ENCODE measurements at regions not wholly inside any gene's neighbourhood (a gene's known extent, or its start where the extent isn't known, plus 50 kb on each side); places are given as distances from the start of the nearest gene placed in this dataset.

- peaks cover 2% of the 10 kb centered on the region for H3K9me3 Mint-ChIP-seq (ENCODE audit: low read depth, unreplicated experiment)
- no TSS peak for BruUV-seq (replicated peaks)
- H3K27me3 Mint-ChIP-seq (ENCODE audit: unreplicated experiment), result no peaks in the 10 kb centered on the region
- no peak for TF ChIP-seq CTCF (IDR thresholded peaks at IDR 0.05; ENCODE audit: unreplicated experiment)
- no peak overlapping the region for H3K27ac Mint-ChIP-seq (ENCODE audit: unreplicated experiment)
- H3K4me3 Mint-ChIP-seq (ENCODE audit: low read depth, unreplicated experiment), result no peak overlapping the region
- intact Hi-C loops (cut with micrococcal nuclease; ENCODE audit: unreplicated experiment), result no loop called here
- no peak for DNase-seq
- CTCF ChIA-PET, result no interaction called here
- no peaks in the 10 kb centered on the region for H3K36me3 Mint-ChIP-seq (ENCODE audit: insufficient read depth, unreplicated experiment)
- peaks cover 12% of the 10 kb centered on the region for H3K4me1 Mint-ChIP-seq (ENCODE audit: low read depth, unreplicated experiment)
Observed at GRCh38 chr17:63268827-63269226, 177.3 kb downstream of the CYB561 start.

- Mint-ChIP-seq H3K27ac (ENCODE audit: unreplicated experiment) (no peak overlapping the region), H3K9me3 (ENCODE audit: low read depth, unreplicated experiment) (peaks cover 2% of the 10 kb centered on the region), H3K27me3 (ENCODE audit: unreplicated experiment) (no peaks in the 10 kb centered on the region), H3K4me1 (ENCODE audit: low read depth, unreplicated experiment) (peaks cover 12% of the 10 kb centered on the region), H3K4me3 (ENCODE audit: low read depth, unreplicated experiment) (no peak overlapping the region), H3K36me3 (ENCODE audit: insufficient read depth, unreplicated experiment) (no peaks in the 10 kb centered on the region)
- no peak for DNase-seq
- intact Hi-C loops (cut with micrococcal nuclease; ENCODE audit: unreplicated experiment), result no loop called here
- no peak for TF ChIP-seq CTCF (IDR thresholded peaks at IDR 0.05; ENCODE audit: unreplicated experiment)
- CTCF ChIA-PET, result no interaction called here
- no TSS peak for BruUV-seq (replicated peaks)
Observed at GRCh38 chr17:63270610-63271009, 175.5 kb downstream of the CYB561 start.

- intact Hi-C loops (cut with micrococcal nuclease; ENCODE audit: unreplicated experiment), result no loop called here
- CTCF ChIA-PET, result interaction anchor here (0.6 kb wide), 1 partner anchor 479 kb away, joined by 5 read pairs; no protein-coding TSS in a partner anchor
- Mint-ChIP-seq H3K27ac (ENCODE audit: unreplicated experiment) (no peak overlapping the region), H3K36me3 (ENCODE audit: insufficient read depth, unreplicated experiment) (no peaks in the 10 kb centered on the region), H3K4me1 (ENCODE audit: low read depth, unreplicated experiment) (peaks cover 32% of the 10 kb centered on the region), H3K4me3 (ENCODE audit: low read depth, unreplicated experiment) (no peak overlapping the region), H3K27me3 (ENCODE audit: unreplicated experiment) (no peaks in the 10 kb centered on the region), H3K9me3 (ENCODE audit: low read depth, unreplicated experiment) (peaks cover 2% of the 10 kb centered on the region)
- BruUV-seq (replicated peaks), result no TSS peak
- no peak for TF ChIP-seq CTCF (IDR thresholded peaks at IDR 0.05; ENCODE audit: unreplicated experiment)
- no peak for DNase-seq
Observed at GRCh38 chr17:63274146-63274545, 172.0 kb downstream of the CYB561 start.

GRCh38 chr17:63275318-63275970, 170.7 kb downstream of the CYB561 start:
- H3K27ac Mint-ChIP-seq (ENCODE audit: unreplicated experiment), result peak overlapping the region; percentile 62
- TF ChIP-seq CTCF (IDR thresholded peaks at IDR 0.05; ENCODE audit: unreplicated experiment), result no peak
- CTCF ChIA-PET, result interaction anchor here (0.7 to 0.9 kb wide), 2 partner anchors 158 to 193 kb away, joined by 3 to 4 read pairs; no protein-coding TSS in a partner anchor
- BruUV-seq (replicated peaks), result no TSS peak
- H3K4me1 Mint-ChIP-seq (ENCODE audit: low read depth, unreplicated experiment), result peaks cover 27% of the 10 kb centered on the region
- intact Hi-C loops (cut with micrococcal nuclease; ENCODE audit: unreplicated experiment), result no loop called here
- H3K9me3 Mint-ChIP-seq (ENCODE audit: low read depth, unreplicated experiment), result peaks cover 2% of the 10 kb centered on the region
- no peaks in the 10 kb centered on the region for H3K36me3 Mint-ChIP-seq (ENCODE audit: insufficient read depth, unreplicated experiment)
- H3K4me3 Mint-ChIP-seq (ENCODE audit: low read depth, unreplicated experiment), result no peak overlapping the region
- no peaks in the 10 kb centered on the region for H3K27me3 Mint-ChIP-seq (ENCODE audit: unreplicated experiment)
- DNase-seq, result peak; percentile 24
